ENCODE measurements at regions not wholly inside any gene's neighbourhood (a gene's known extent, or its start where the extent isn't known, plus 50 kb on each side); places are given as distances from the start of the nearest gene placed in this dataset.

DNA sequence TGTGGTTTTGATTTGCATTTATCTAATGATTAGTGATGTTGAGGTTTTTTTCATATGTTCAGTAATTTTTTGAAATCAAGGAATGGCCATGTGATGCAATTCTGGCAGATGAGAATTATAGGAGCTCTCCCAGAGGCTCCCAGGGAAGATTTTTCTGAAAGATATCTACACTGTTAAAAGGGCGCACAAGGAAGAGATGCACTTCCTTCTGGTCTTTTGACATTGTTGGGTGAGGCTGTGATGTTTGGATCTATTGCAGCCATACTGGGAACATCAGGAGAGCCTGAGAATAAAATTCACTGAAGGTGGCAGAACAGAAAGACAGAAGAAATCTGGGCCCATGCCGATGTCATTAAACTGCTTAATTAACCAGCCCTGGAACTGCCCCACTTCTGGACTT, 108.5 kb downstream of the DDX1 start:
- no peak for TF ChIP-seq CTCF (IDR thresholded peaks at IDR 0.05)
- Mint-ChIP-seq H3K36me3 (ENCODE audit: low read depth) (no peaks in the 10 kb centered on the region), H3K27me3 (ENCODE audit: low read depth) (no peaks in the 10 kb centered on the region)

GRCh38 chr2:15700599-15701340, 109.1 kb downstream of the DDX1 start:
- no peak for DNase-seq (ENCODE audit: low spot score)
- no peaks in the 10 kb centered on the region for H3K36me3 Mint-ChIP-seq (ENCODE audit: low read depth)
- no peaks in the 10 kb centered on the region for H3K27me3 Mint-ChIP-seq (ENCODE audit: low read depth)
- H3K4me1 Mint-ChIP-seq (ENCODE audit: low read depth), result no peaks in the 10 kb centered on the region
- no peak overlapping the region for H3K27ac Mint-ChIP-seq (ENCODE audit: unreplicated experiment)
- H3K4me3 Mint-ChIP-seq (ENCODE audit: unreplicated experiment), result no peak overlapping the region
- TF ChIP-seq CTCF (IDR thresholded peaks at IDR 0.05), result no peak
- H3K9me3 Mint-ChIP-seq (ENCODE audit: low read depth), result peaks cover 2% of the 10 kb centered on the region

More for the DNA sequence above, 108.5 kb downstream of the DDX1 start:
- H3K4me1 Mint-ChIP-seq (ENCODE audit: low read depth), result no peaks in the 10 kb centered on the region
- no peak overlapping the region for H3K27ac Mint-ChIP-seq (ENCODE audit: unreplicated experiment)
- DNase-seq (ENCODE audit: low spot score), result no peak
- H3K4me3 Mint-ChIP-seq (ENCODE audit: unreplicated experiment), result no peak overlapping the region
- H3K9me3 Mint-ChIP-seq (ENCODE audit: low read depth), result peaks cover 2% of the 10 kb centered on the region

GRCh38 chr2:15701341-15701907, 109.8 kb downstream of the DDX1 start:
- H3K9me3 Mint-ChIP-seq (ENCODE audit: low read depth), result no peaks in the 10 kb centered on the region

GRCh38 chr2:15701991-15702390, 110.3 kb downstream of the DDX1 start:
- TF ChIP-seq CTCF (IDR thresholded peaks at IDR 0.05), result no peak
- H3K36me3 Mint-ChIP-seq (ENCODE audit: low read depth), result no peaks in the 10 kb centered on the region
- H3K4me1 Mint-ChIP-seq (ENCODE audit: low read depth), result no peaks in the 10 kb centered on the region
- no peak overlapping the region for H3K4me3 Mint-ChIP-seq (ENCODE audit: unreplicated experiment)
- DNase-seq (ENCODE audit: low spot score), result no peak
- H3K27ac Mint-ChIP-seq (ENCODE audit: unreplicated experiment), result no peak overlapping the region
- no peaks in the 10 kb centered on the region for H3K27me3 Mint-ChIP-seq (ENCODE audit: low read depth)
- no peaks in the 10 kb centered on the region for H3K9me3 Mint-ChIP-seq (ENCODE audit: low read depth)

More at GRCh38 chr2:15701341-15701907, 109.8 kb downstream of the DDX1 start:
- Mint-ChIP-seq H3K36me3 (ENCODE audit: low read depth) (no peaks in the 10 kb centered on the region), H3K4me1 (ENCODE audit: low read depth) (no peaks in the 10 kb centered on the region), H3K27ac (ENCODE audit: unreplicated experiment) (no peak overlapping the region), H3K27me3 (ENCODE audit: low read depth) (no peaks in the 10 kb centered on the region), H3K4me3 (ENCODE audit: unreplicated experiment) (no peak overlapping the region)
- DNase-seq (ENCODE audit: low spot score), result no peak
- TF ChIP-seq CTCF (IDR thresholded peaks at IDR 0.05), result no peak

DNA sequence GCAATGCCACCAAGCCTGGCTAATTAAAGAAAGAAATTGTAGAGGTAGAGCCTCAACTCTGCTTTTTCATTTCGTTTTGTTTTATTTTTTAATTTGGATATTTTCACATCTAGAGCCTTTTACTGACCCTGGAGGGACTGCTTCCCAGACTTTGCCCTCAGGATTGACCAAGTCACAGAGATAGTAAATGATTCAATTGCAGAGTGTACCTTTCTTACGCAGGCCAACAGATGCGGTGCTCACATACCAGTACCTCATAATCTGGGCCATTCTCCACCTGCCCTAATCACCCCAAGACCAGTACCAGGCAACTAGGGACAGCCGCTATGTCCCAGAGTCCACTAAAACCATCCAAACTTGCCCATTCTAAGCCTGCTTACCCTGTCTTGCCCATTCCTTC, 110.8 kb downstream of the DDX1 start:
- H3K4me1 Mint-ChIP-seq (ENCODE audit: low read depth), result no peaks in the 10 kb centered on the region
- DNase-seq (ENCODE audit: low spot score), result no peak
- H3K9me3 Mint-ChIP-seq (ENCODE audit: low read depth), result no peaks in the 10 kb centered on the region
- H3K27ac Mint-ChIP-seq (ENCODE audit: unreplicated experiment), result no peak overlapping the region
- no peaks in the 10 kb centered on the region for H3K27me3 Mint-ChIP-seq (ENCODE audit: low read depth)
- TF ChIP-seq CTCF (IDR thresholded peaks at IDR 0.05), result no peak
- no peaks in the 10 kb centered on the region for H3K36me3 Mint-ChIP-seq (ENCODE audit: low read depth)
- H3K4me3 Mint-ChIP-seq (ENCODE audit: unreplicated experiment), result no peak overlapping the region

Measured in chondrocyte (in vitro differentiated cells).